ENCODE measurements at regions not wholly inside any gene's neighbourhood (a gene's known extent, or its start where the extent isn't known, plus 50 kb on each side); places are given as distances from the start of the nearest gene placed in this dataset.

DNA sequence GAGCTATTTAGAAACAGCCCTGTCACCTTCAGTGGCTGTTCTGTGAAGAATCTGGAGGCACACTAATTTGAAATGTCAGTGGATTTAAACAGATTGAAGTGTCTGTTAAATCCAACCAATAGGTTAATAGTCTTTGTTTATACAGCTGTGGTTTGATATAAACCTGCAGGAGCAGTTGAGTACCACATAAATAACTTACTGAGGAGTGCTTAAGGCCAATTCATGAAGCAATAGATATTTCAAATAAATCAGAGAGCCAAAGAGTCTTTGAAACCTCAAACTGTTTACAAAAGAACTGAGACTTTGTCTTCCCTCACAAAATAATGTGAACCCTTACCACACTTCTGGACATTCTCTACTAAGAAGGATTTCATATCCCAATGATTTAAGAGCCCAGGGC lies 111.9 kb downstream of the FEM1C start:
- Histone ChIP-seq H3K9me3 (ENCODE audit: control insufficient read depth in 1 of 2, insufficient read depth in 1 of 2, low read length in 2 of 2) (no peaks in the 10 kb centered on the region), H3K4me1 (ENCODE audit: insufficient read depth, low read length) (no peaks in the 10 kb centered on the region), H3K27me3 (ENCODE audit: control insufficient read depth in 1 of 2, insufficient read depth in 2 of 2, low read length in 2 of 2) (no peaks in the 10 kb centered on the region), H3K36me3 (ENCODE audit: insufficient read depth, low read length) (no peaks in the 10 kb centered on the region), H3K27ac (ENCODE audit: low read depth in 1 of 2, low read length in 2 of 2) (no peak overlapping the region), H3K4me3 (ENCODE audit: low read length) (no peak overlapping the region)
- intact Hi-C loops (cut with DNase I, micrococcal nuclease) = no loop called here
- DNase-seq (no peak), ATAC-seq (ENCODE audit: poor library complexity) (no peak)
- TF ChIP-seq, protein P1, sequence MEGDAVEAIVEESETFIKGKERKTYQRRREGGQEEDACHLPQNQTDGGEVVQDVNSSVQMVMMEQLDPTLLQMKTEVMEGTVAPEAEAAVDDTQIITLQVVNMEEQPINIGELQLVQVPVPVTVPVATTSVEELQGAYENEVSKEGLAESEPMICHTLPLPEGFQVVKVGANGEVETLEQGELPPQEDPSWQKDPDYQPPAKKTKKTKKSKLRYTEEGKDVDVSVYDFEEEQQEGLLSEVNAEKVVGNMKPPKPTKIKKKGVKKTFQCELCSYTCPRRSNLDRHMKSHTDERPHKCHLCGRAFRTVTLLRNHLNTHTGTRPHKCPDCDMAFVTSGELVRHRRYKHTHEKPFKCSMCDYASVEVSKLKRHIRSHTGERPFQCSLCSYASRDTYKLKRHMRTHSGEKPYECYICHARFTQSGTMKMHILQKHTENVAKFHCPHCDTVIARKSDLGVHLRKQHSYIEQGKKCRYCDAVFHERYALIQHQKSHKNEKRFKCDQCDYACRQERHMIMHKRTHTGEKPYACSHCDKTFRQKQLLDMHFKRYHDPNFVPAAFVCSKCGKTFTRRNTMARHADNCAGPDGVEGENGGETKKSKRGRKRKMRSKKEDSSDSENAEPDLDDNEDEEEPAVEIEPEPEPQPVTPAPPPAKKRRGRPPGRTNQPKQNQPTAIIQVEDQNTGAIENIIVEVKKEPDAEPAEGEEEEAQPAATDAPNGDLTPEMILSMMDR (IDR thresholded peaks at IDR 0.05) = no peak
- Mint-ChIP-seq H3K36me3 (ENCODE audit: low read depth) (no peaks in the 10 kb centered on the region), H3K27ac (no peak overlapping the region), H3K27me3 (peaks cover 27% of the 10 kb centered on the region), H3K4me3 (no peak overlapping the region), H3K4me1 (ENCODE audit: low read depth) (no peaks in the 10 kb centered on the region), H3K9me3 (no peaks in the 10 kb centered on the region)
- ChIA-PET CTCF (no interaction called here), POLR2A (no interaction called here)

DNA sequence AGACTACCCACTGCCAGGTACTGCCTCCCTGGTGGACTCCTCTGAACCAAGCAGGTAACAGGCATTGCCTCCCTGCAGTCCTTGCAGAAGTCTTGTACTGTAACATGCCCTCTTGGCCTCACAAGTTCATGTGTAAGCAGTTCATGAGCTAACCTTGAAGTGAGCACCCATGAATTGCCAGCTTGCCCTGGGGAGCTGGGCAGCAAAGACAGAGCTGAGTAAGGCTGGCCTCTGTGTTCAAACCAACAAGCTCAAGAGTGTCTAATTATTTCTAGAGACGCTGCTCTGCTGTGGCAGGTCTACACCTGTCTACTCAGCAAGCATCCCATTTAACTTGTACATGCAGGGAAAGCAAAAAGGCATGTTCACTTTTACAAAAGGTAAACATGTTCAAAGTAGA lies 113.5 kb downstream of the FEM1C start:
- ATAC-seq (ENCODE audit: poor library complexity) = no peak
- no peaks in the 10 kb centered on the region for H3K4me1 Mint-ChIP-seq (ENCODE audit: low read depth)
- DNase-seq = no peak
- no peaks in the 10 kb centered on the region for H3K9me3 ChIP-seq (ENCODE audit: control insufficient read depth in 1 of 2, insufficient read depth in 1 of 2, low read length in 2 of 2)
- TF ChIP-seq, protein P1 (IDR thresholded peaks at IDR 0.05) = no peak
- no peaks in the 10 kb centered on the region for H3K4me1 ChIP-seq (ENCODE audit: insufficient read depth, low read length)
- H3K27ac ChIP-seq (ENCODE audit: low read depth in 1 of 2, low read length in 2 of 2) = no peak overlapping the region
- no peak overlapping the region for H3K4me3 Mint-ChIP-seq
- no peaks in the 10 kb centered on the region for H3K36me3 Mint-ChIP-seq (ENCODE audit: low read depth)
- no peaks in the 10 kb centered on the region for H3K27me3 ChIP-seq (ENCODE audit: control insufficient read depth in 1 of 2, insufficient read depth in 2 of 2, low read length in 2 of 2)
- no peaks in the 10 kb centered on the region for H3K36me3 ChIP-seq (ENCODE audit: insufficient read depth, low read length)
- POLR2A ChIA-PET = no interaction called here
- intact Hi-C loops (cut with DNase I, micrococcal nuclease) = no loop called here
- H3K27ac Mint-ChIP-seq = no peak overlapping the region
- peaks cover 31% of the 10 kb centered on the region for H3K27me3 Mint-ChIP-seq
- no peaks in the 10 kb centered on the region for H3K9me3 Mint-ChIP-seq
- no peak overlapping the region for H3K4me3 ChIP-seq (ENCODE audit: low read length)
- CTCF ChIA-PET = no interaction called here

DNA sequence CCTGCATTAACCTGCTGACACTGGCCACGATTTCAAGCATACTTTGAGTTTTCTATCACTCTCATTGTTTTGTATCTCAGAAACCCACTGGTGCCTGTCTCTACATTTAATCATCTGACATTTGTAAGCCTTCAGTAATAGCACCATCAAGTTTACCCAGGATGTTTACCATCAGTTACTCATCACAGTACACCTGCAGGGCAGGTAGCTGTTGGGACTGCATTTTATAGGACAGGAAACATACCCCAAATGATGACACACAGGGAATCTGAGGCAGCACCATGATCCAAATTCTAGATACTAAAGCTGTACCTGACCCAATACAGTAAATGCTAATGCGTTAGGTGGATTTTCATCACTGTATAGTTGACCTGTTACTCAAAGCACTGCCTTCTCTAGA lies 114.2 kb downstream of the FEM1C start:
- no peaks in the 10 kb centered on the region for H3K9me3 Mint-ChIP-seq
- Histone ChIP-seq H3K27ac (ENCODE audit: low read depth in 1 of 2, low read length in 2 of 2) (no peak overlapping the region), H3K4me1 (ENCODE audit: insufficient read depth, low read length) (no peaks in the 10 kb centered on the region), H3K27me3 (ENCODE audit: control insufficient read depth in 1 of 2, insufficient read depth in 2 of 2, low read length in 2 of 2) (no peaks in the 10 kb centered on the region), H3K4me3 (ENCODE audit: low read length) (no peak overlapping the region), H3K36me3 (ENCODE audit: insufficient read depth, low read length) (no peaks in the 10 kb centered on the region), H3K9me3 (ENCODE audit: control insufficient read depth in 1 of 2, insufficient read depth in 1 of 2, low read length in 2 of 2) (no peaks in the 10 kb centered on the region)
- POLR2A ChIA-PET = no interaction called here
- H3K4me3 Mint-ChIP-seq = no peak overlapping the region
- peaks cover 30% of the 10 kb centered on the region for H3K27me3 Mint-ChIP-seq
- no peaks in the 10 kb centered on the region for H3K36me3 Mint-ChIP-seq (ENCODE audit: low read depth)
- intact Hi-C loops (cut with DNase I, micrococcal nuclease) = no loop called here
- no peaks in the 10 kb centered on the region for H3K4me1 Mint-ChIP-seq (ENCODE audit: low read depth)
- TF ChIP-seq, protein P1 (IDR thresholded peaks at IDR 0.05) = no peak
- ATAC-seq (ENCODE audit: poor library complexity) (no peak), DNase-seq (no peak)
- no peak overlapping the region for H3K27ac Mint-ChIP-seq
- CTCF ChIA-PET = no interaction called here
